Neural progenitor cell (in vitro differentiated cells): ENCODE measurements at regions not wholly inside any gene's neighbourhood (a gene's known extent, or its start where the extent isn't known, plus 50 kb on each side); places are given as distances from the start of the nearest gene placed in this dataset.
A peak's percentile ranks its signal among the peaks of the same experiment; 100 is the strongest.

Source experiments
- DNase-seq: peaks from one replicate; pipeline ENCODE4 v3.0.0-alpha.2; 2016; ENCODE audit warnings: low spot score
- H2AFZ ChIP-seq: fragments of 200-600 bp; sonication (generic); replicated peaks from 2 replicates; pipeline ENCODE4 v1.6.1; 2016; ENCODE audit warnings: antibody characterized with exemption
- H3F3A ChIP-seq: fragments of 200-600 bp; sonication (generic); 2 replicates; pipeline ENCODE4 v1.6.1; 2016; ENCODE audit warnings: antibody characterized with exemption, low read depth
- H3K27ac ChIP-seq: fragments of 200-600 bp; sonication (generic); 2 replicates; pipeline ENCODE4 v1.5.1; 2016; ENCODE audit warnings: mild to moderate bottlenecking
- H3K27me3 ChIP-seq: fragments of 200-600 bp; sonication (generic); 2 replicates; pipeline ENCODE4 v1.6.1; 2016; ENCODE audit warnings: mild to moderate bottlenecking, moderate library complexity
- H3K36me3 ChIP-seq: fragments of 200-600 bp; sonication (generic); 2 replicates; pipeline ENCODE4 v1.5.1; 2016
- H3K4me1 ChIP-seq: fragments of 200-600 bp; sonication (generic); 2 replicates; pipeline ENCODE4 v1.6.1; 2016; ENCODE audit warnings: mixed run types
- H3K4me2 ChIP-seq: fragments of 200-600 bp; sonication (generic); 2 replicates; pipeline ENCODE4 v1.6.1; 2016
- H3K4me3 ChIP-seq: fragments of 200-600 bp; sonication (generic); 2 replicates; pipeline ENCODE4 v1.5.1; 2016
- H3K79me2 ChIP-seq: fragments of 200-600 bp; sonication (generic); 2 replicates; pipeline ENCODE4 v1.6.1; 2016; ENCODE audit warnings: low read depth
- H3K9ac ChIP-seq: fragments of 200-600 bp; sonication (generic); 2 replicates; pipeline ENCODE4 v1.6.1; 2016
- H3K9me3 ChIP-seq: fragments of 200-600 bp; sonication (generic); 2 replicates; pipeline ENCODE4 v1.5.1; 2016; ENCODE audit warnings: low read depth
- H4K20me1 ChIP-seq: fragments of 200-600 bp; sonication (generic); 2 replicates; pipeline ENCODE4 v1.6.1; 2016; ENCODE audit warnings: low read depth
- H3K27ac Mint-ChIP-seq: 3 replicates; pipeline ENCODE4 v1.8.0; 2021; ENCODE audit warnings: mixed read lengths
- H3K27me3 Mint-ChIP-seq: 2 replicates; pipeline ENCODE4 v1.8.0; 2022; ENCODE audit warnings: low read depth, mild to moderate bottlenecking, inconsistent platforms, moderate library complexity, mixed read lengths; ENCODE audit not compliant: insufficient read depth
- H3K36me3 Mint-ChIP-seq: 3 replicates; pipeline ENCODE4 v1.8.0; 2021; ENCODE audit warnings: mixed read lengths
- H3K4me1 Mint-ChIP-seq: 3 replicates; pipeline ENCODE4 v1.8.0; 2021; ENCODE audit warnings: mixed read lengths
- H3K4me3 Mint-ChIP-seq: 3 replicates; pipeline ENCODE4 v1.8.0; 2021; ENCODE audit warnings: mild to moderate bottlenecking, moderate library complexity, mixed read lengths
- H3K9me3 Mint-ChIP-seq: 3 replicates; pipeline ENCODE4 v1.8.0; 2020; ENCODE audit warnings: mixed read lengths
- EZH2 ChIP-seq: fragments of 200-600 bp; sonication (generic); IDR thresholded peaks from 2 replicates; pipeline ENCODE4 v1.6.1; 2017; ENCODE audit warnings: antibody characterized with exemption, mild to moderate bottlenecking, moderate library complexity
- EZH2phosphoT487 ChIP-seq: fragments of 200-600 bp; sonication (generic); IDR thresholded peaks from 2 replicates; pipeline ENCODE4 v1.6.1; 2017; ENCODE audit warnings: antibody characterized with exemption
- TF ChIP-seq, protein P1 (sequence below): fragments of 200-600 bp; sonication (generic); IDR thresholded peaks from 2 replicates; pipeline ENCODE4 v1.5.1; 2017; ENCODE audit warnings: antibody characterized with exemption, mild to moderate bottlenecking

DNA sequence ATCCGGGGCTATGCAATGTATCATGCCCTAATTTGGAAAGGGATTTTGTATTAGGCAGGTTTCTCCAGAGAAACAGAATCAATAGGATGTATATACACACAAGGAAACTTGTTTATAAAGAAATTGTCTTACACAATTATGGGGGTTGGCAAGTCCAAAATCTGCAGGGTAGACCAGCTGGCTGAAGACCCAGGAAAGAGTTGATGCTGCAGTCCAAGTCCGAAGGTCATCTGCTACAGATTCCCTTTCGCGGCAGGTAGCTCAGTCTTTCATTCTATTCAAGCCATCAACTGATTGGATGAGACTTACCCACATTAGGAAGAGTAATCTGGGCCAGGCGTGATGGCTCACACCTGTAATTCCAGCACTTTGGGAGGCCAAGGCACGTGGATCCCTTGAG lies 54.6 kb upstream of the CXADR start:
- DNase-seq, result no peak
- Histone ChIP-seq H3K27ac (no peak overlapping the region), H3K4me1 (peaks cover 8% of the 10 kb centered on the region), H3K4me3 (no peak overlapping the region), H3K9ac (no peak overlapping the region), H3K9me3 (no peaks in the 10 kb centered on the region), H3K27me3 (no peaks in the 10 kb centered on the region), H3K36me3 (no peaks in the 10 kb centered on the region), H3F3A (peaks cover 15% of the 10 kb centered on the region), H2AFZ (no peak overlapping the region), H3K79me2 (no peaks in the 10 kb centered on the region), H4K20me1 (no peaks in the 10 kb centered on the region), H3K4me2 (no peak overlapping the region)
- H3K9me3 Mint-ChIP-seq, result peaks cover 9% of the 10 kb centered on the region
- no peak overlapping the region for H3K27ac Mint-ChIP-seq
- peaks cover 4% of the 10 kb centered on the region for H3K36me3 Mint-ChIP-seq
- TF ChIP-seq EZH2 (no peak), EZH2phosphoT487 (no peak)
- TF ChIP-seq, protein P1, sequence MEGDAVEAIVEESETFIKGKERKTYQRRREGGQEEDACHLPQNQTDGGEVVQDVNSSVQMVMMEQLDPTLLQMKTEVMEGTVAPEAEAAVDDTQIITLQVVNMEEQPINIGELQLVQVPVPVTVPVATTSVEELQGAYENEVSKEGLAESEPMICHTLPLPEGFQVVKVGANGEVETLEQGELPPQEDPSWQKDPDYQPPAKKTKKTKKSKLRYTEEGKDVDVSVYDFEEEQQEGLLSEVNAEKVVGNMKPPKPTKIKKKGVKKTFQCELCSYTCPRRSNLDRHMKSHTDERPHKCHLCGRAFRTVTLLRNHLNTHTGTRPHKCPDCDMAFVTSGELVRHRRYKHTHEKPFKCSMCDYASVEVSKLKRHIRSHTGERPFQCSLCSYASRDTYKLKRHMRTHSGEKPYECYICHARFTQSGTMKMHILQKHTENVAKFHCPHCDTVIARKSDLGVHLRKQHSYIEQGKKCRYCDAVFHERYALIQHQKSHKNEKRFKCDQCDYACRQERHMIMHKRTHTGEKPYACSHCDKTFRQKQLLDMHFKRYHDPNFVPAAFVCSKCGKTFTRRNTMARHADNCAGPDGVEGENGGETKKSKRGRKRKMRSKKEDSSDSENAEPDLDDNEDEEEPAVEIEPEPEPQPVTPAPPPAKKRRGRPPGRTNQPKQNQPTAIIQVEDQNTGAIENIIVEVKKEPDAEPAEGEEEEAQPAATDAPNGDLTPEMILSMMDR, result no peak
- H3K4me1 Mint-ChIP-seq, result peaks cover 34% of the 10 kb centered on the region
- H3K27me3 Mint-ChIP-seq, result peaks cover 16% of the 10 kb centered on the region
- no peak overlapping the region for H3K4me3 Mint-ChIP-seq

DNA sequence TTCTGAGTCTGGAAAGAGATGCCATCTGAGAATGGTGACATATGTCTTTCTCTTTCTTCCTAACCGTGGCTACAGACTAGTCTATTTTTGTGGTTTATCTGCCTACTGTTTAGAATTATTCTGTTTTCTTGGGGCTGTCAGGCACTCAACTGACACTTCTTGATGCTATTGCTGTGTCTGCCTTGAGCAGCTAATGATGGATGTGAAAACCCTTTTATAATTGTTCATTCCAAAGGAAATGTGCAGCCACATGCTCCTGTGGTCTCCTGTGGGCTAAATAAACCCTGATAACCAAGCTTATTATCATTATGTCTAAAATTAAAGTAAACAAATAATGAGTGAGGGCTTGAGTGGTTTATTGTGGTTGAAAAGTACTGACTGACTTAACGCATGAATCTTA lies 52.7 kb upstream of the CXADR start:
- H3K27ac Mint-ChIP-seq, result peak overlapping the region; percentile 37
- no peak for DNase-seq
- TF ChIP-seq, protein P1, result no peak
- TF ChIP-seq EZH2 (no peak), EZH2phosphoT487 (no peak)
- no peaks in the 10 kb centered on the region for H4K20me1 ChIP-seq
- H3K9me3 Mint-ChIP-seq, result peaks cover 4% of the 10 kb centered on the region
- H3F3A ChIP-seq, result peaks cover 18% of the 10 kb centered on the region
- H3K4me3 Mint-ChIP-seq, result no peak overlapping the region
- peaks cover 30% of the 10 kb centered on the region for H3K4me1 Mint-ChIP-seq
- no peak overlapping the region for H3K4me2 ChIP-seq
- peaks cover 4% of the 10 kb centered on the region for H3K27me3 Mint-ChIP-seq
- no peak overlapping the region for H2AFZ ChIP-seq
- no peaks in the 10 kb centered on the region for H3K9me3 ChIP-seq
- no peaks in the 10 kb centered on the region for H3K27me3 ChIP-seq
- no peaks in the 10 kb centered on the region for H3K36me3 ChIP-seq
- H3K9ac ChIP-seq, result no peak overlapping the region
- no peaks in the 10 kb centered on the region for H3K79me2 ChIP-seq
- no peaks in the 10 kb centered on the region for H3K36me3 Mint-ChIP-seq
- H3K27ac ChIP-seq, result no peak overlapping the region
- H3K4me3 ChIP-seq, result no peak overlapping the region
- peaks cover 20% of the 10 kb centered on the region for H3K4me1 ChIP-seq

DNA sequence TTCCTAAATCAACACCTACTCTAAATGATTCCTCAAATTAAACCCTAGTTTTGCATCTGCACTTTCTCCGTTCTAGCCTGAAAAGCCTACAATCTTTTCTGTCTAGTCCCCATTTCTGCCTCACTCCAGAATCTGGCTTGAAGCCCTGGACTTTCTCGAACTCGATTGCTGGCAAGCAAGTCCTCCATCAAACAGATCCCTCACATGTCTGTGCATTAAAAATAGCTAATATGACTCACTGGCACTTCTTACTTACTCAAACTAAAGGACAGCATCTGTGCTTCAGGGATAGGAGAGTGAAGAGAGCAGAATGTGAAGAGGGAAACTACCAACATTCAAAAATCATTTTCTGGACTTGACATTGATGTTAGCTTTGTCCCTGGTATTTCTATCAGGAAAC lies 51.8 kb upstream of the CXADR start:
- TF ChIP-seq EZH2phosphoT487, result no peak
- TF ChIP-seq, protein P1, result no peak
- no peak for TF ChIP-seq EZH2
- Histone ChIP-seq H3K36me3 (no peaks in the 10 kb centered on the region), H3K27ac (no peak overlapping the region), H2AFZ (no peak overlapping the region), H3K9ac (no peak overlapping the region), H3K4me3 (no peak overlapping the region), H3K79me2 (no peaks in the 10 kb centered on the region), H3K4me1 (peaks cover 16% of the 10 kb centered on the region), H3K4me2 (no peak overlapping the region), H3K9me3 (no peaks in the 10 kb centered on the region), H4K20me1 (no peaks in the 10 kb centered on the region), H3K27me3 (no peaks in the 10 kb centered on the region), H3F3A (peaks cover 11% of the 10 kb centered on the region)
- DNase-seq, result no peak
- peaks cover 4% of the 10 kb centered on the region for H3K9me3 Mint-ChIP-seq
- H3K27me3 Mint-ChIP-seq, result peaks cover 4% of the 10 kb centered on the region
- H3K4me3 Mint-ChIP-seq, result no peak overlapping the region
- H3K36me3 Mint-ChIP-seq, result no peaks in the 10 kb centered on the region
- H3K4me1 Mint-ChIP-seq, result peaks cover 29% of the 10 kb centered on the region
- peak overlapping the region; percentile 20 for H3K27ac Mint-ChIP-seq
